ENCODE measurements at regions not wholly inside any gene's neighbourhood (a gene's known extent, or its start where the extent isn't known, plus 50 kb on each side); places are given as distances from the start of the nearest gene placed in this dataset.

GRCh38 chr13:107778094-107778493 lies 437.2 kb downstream of the LIG4 start:
- Histone ChIP-seq H3F3A (ENCODE audit: insufficient read depth, low read length, poor library complexity, severe bottlenecking) (no peaks in the 10 kb centered on the region), H2AFZ (ENCODE audit: low read depth, low read length) (no peak overlapping the region), H4K20me1 (ENCODE audit: insufficient read depth) (no peaks in the 10 kb centered on the region), H3K9me2 (ENCODE audit: insufficient read depth, low read length) (no peaks in the 10 kb centered on the region), H3K27ac (ENCODE audit: low read length) (no peak overlapping the region), H3K9ac (ENCODE audit: low read length) (no peak overlapping the region), H3K27me3 (ENCODE audit: insufficient read depth, low read depth, low read length) (no peaks in the 10 kb centered on the region), H3K9me3 (ENCODE audit: low read length) (peaks cover 6% of the 10 kb centered on the region), H3K4me3 (ENCODE audit: low read length) (no peak overlapping the region), H3K79me2 (replicated peaks; ENCODE audit: insufficient read depth, low read length) (no peaks in the 10 kb centered on the region), H3K4me2 (ENCODE audit: low read length) (no peak overlapping the region), H3K36me3 (ENCODE audit: insufficient read depth, low read length) (no peaks in the 10 kb centered on the region)
- TF ChIP-seq EP300 (conservative IDR thresholded peaks at IDR 0.05; ENCODE audit: poor library complexity, severe bottlenecking) (no peak), POLR2AphosphoS5 (IDR thresholded peaks at IDR 0.05) (no peak), CTCF (IDR thresholded peaks at IDR 0.05; ENCODE audit: poor library complexity, severe bottlenecking) (no peak), MXI1 (conservative IDR thresholded peaks at IDR 0.05; ENCODE audit: poor library complexity, severe bottlenecking) (no peak), SMC3 (conservative IDR thresholded peaks at IDR 0.05; ENCODE audit: poor library complexity) (no peak), RAD21 (conservative IDR thresholded peaks at IDR 0.05) (no peak), TAF1 (IDR thresholded peaks at IDR 0.05; ENCODE audit: low read depth) (no peak), EZH2 (IDR thresholded peaks at IDR 0.05; ENCODE audit: borderline replicate concordance, insufficient read depth, low read length, poor library complexity, severe bottlenecking) (no peak), REST (IDR thresholded peaks at IDR 0.05; ENCODE audit: borderline replicate concordance) (no peak)

GRCh38 chr13:107770541-107770940 lies 444.8 kb downstream of the LIG4 start:
- H2AFZ ChIP-seq (ENCODE audit: low read depth, low read length) = no peak overlapping the region
- TF ChIP-seq RAD21 (conservative IDR thresholded peaks at IDR 0.05) (no peak), CTCF (IDR thresholded peaks at IDR 0.05; ENCODE audit: poor library complexity, severe bottlenecking) (no peak), TAF1 (IDR thresholded peaks at IDR 0.05; ENCODE audit: low read depth) (no peak), MXI1 (conservative IDR thresholded peaks at IDR 0.05; ENCODE audit: poor library complexity, severe bottlenecking) (no peak), REST (IDR thresholded peaks at IDR 0.05; ENCODE audit: borderline replicate concordance) (no peak), EZH2 (IDR thresholded peaks at IDR 0.05; ENCODE audit: borderline replicate concordance, insufficient read depth, low read length, poor library complexity, severe bottlenecking) (no peak), SMC3 (conservative IDR thresholded peaks at IDR 0.05; ENCODE audit: poor library complexity) (no peak), POLR2AphosphoS5 (IDR thresholded peaks at IDR 0.05) (no peak), EP300 (conservative IDR thresholded peaks at IDR 0.05; ENCODE audit: poor library complexity, severe bottlenecking) (no peak)
- no peaks in the 10 kb centered on the region for H3K27me3 ChIP-seq (ENCODE audit: insufficient read depth, low read depth, low read length)
- H3F3A ChIP-seq (ENCODE audit: insufficient read depth, low read length, poor library complexity, severe bottlenecking) = peaks cover 3% of the 10 kb centered on the region
- H3K27ac ChIP-seq (ENCODE audit: low read length) = no peak overlapping the region
- H3K79me2 ChIP-seq (replicated peaks; ENCODE audit: insufficient read depth, low read length) = no peaks in the 10 kb centered on the region
- H3K36me3 ChIP-seq (ENCODE audit: insufficient read depth, low read length) = no peaks in the 10 kb centered on the region
- H3K4me2 ChIP-seq (ENCODE audit: low read length) = no peak overlapping the region
- no peak overlapping the region for H3K4me3 ChIP-seq (ENCODE audit: low read length)
- no peaks in the 10 kb centered on the region for H3K9me2 ChIP-seq (ENCODE audit: insufficient read depth, low read length)
- H3K9ac ChIP-seq (ENCODE audit: low read length) = no peak overlapping the region
- H4K20me1 ChIP-seq (ENCODE audit: insufficient read depth) = no peaks in the 10 kb centered on the region
- no peaks in the 10 kb centered on the region for H3K9me3 ChIP-seq (ENCODE audit: low read length)

All from neural cell (in vitro differentiated cells).